ENCODE measurements at regions not wholly inside any gene's neighbourhood (a gene's known extent, or its start where the extent isn't known, plus 50 kb on each side); places are given as distances from the start of the nearest gene placed in this dataset.

DNA sequence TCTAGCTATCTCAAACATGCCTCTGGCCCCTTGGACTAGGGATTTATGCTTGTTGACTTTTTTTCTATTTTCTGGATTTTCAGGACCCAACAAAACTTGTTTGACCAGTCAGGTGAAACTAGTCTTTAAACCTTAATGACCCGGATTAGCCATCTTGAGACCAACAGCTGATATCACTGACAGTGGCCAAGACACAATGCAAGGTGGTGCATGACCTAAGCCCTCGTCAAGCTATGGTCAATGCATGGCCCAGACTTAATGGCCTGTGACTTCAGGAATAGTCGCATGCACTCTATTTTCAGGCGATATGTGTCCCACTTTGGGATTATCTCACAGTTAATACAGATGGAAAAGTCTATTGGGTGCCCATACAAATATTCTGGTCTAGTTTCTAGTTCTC is 190.4 kb downstream of the ZBTB18 start:
- Mint-ChIP-seq H3K4me1 (peaks cover 6% of the 10 kb centered on the region), H3K4me3 (no peak overlapping the region), H3K27ac (no peak overlapping the region)

GRCh38 chr1:244242446-244242845 is 191.4 kb downstream of the ZBTB18 start:
- no peaks in the 10 kb centered on the region for H4K20me1 ChIP-seq (ENCODE audit: low read depth)
- no peak overlapping the region for H3K27ac ChIP-seq
- no peaks in the 10 kb centered on the region for H3K79me2 ChIP-seq (ENCODE audit: low read depth)
- no peaks in the 10 kb centered on the region for H3K27me3 Mint-ChIP-seq (ENCODE audit: insufficient read depth, low read depth)
- no peak overlapping the region for H2AFZ ChIP-seq (replicated peaks)
- no peak for DNase-seq (ENCODE audit: low spot score)
- H3K4me3 Mint-ChIP-seq, result no peak overlapping the region
- peaks cover 6% of the 10 kb centered on the region for H3K4me1 Mint-ChIP-seq
- H3K9me3 ChIP-seq (ENCODE audit: low read depth), result no peaks in the 10 kb centered on the region
- H3F3A ChIP-seq (ENCODE audit: low read depth), result no peaks in the 10 kb centered on the region
- H3K9me3 Mint-ChIP-seq, result no peaks in the 10 kb centered on the region
- H3K4me1 ChIP-seq, result peaks cover 4% of the 10 kb centered on the region
- H3K27me3 ChIP-seq, result no peaks in the 10 kb centered on the region
- H3K27ac Mint-ChIP-seq, result peak overlapping the region; percentile 39
- no peak overlapping the region for H3K9ac ChIP-seq
- H3K36me3 ChIP-seq, result no peaks in the 10 kb centered on the region
- TF ChIP-seq EZH2phosphoT487 (IDR thresholded peaks at IDR 0.05) (no peak), EZH2 (IDR thresholded peaks at IDR 0.05) (no peak)
- TF ChIP-seq, protein P1, sequence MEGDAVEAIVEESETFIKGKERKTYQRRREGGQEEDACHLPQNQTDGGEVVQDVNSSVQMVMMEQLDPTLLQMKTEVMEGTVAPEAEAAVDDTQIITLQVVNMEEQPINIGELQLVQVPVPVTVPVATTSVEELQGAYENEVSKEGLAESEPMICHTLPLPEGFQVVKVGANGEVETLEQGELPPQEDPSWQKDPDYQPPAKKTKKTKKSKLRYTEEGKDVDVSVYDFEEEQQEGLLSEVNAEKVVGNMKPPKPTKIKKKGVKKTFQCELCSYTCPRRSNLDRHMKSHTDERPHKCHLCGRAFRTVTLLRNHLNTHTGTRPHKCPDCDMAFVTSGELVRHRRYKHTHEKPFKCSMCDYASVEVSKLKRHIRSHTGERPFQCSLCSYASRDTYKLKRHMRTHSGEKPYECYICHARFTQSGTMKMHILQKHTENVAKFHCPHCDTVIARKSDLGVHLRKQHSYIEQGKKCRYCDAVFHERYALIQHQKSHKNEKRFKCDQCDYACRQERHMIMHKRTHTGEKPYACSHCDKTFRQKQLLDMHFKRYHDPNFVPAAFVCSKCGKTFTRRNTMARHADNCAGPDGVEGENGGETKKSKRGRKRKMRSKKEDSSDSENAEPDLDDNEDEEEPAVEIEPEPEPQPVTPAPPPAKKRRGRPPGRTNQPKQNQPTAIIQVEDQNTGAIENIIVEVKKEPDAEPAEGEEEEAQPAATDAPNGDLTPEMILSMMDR (IDR thresholded peaks at IDR 0.05), result no peak
- no peak overlapping the region for H3K4me2 ChIP-seq
- no peaks in the 10 kb centered on the region for H3K36me3 Mint-ChIP-seq
- no peak overlapping the region for H3K4me3 ChIP-seq

More for the DNA sequence above, 190.4 kb downstream of the ZBTB18 start:
- no peaks in the 10 kb centered on the region for H3K36me3 Mint-ChIP-seq
- no peak overlapping the region for H3K9ac ChIP-seq
- H3K4me3 ChIP-seq, result no peak overlapping the region
- H3K4me2 ChIP-seq, result no peak overlapping the region
- peaks cover 3% of the 10 kb centered on the region for H3K27me3 Mint-ChIP-seq (ENCODE audit: insufficient read depth, low read depth)
- TF ChIP-seq, protein P1 (IDR thresholded peaks at IDR 0.05), result no peak
- TF ChIP-seq EZH2 (IDR thresholded peaks at IDR 0.05) (no peak), EZH2phosphoT487 (IDR thresholded peaks at IDR 0.05) (no peak)
- H3K9me3 Mint-ChIP-seq, result no peaks in the 10 kb centered on the region
- H4K20me1 ChIP-seq (ENCODE audit: low read depth), result no peaks in the 10 kb centered on the region
- H3K4me1 ChIP-seq, result peaks cover 4% of the 10 kb centered on the region
- no peak overlapping the region for H2AFZ ChIP-seq (replicated peaks)
- no peaks in the 10 kb centered on the region for H3K9me3 ChIP-seq (ENCODE audit: low read depth)
- no peaks in the 10 kb centered on the region for H3K27me3 ChIP-seq
- no peak for DNase-seq (ENCODE audit: low spot score)
- H3K36me3 ChIP-seq, result no peaks in the 10 kb centered on the region
- no peaks in the 10 kb centered on the region for H3K79me2 ChIP-seq (ENCODE audit: low read depth)
- no peaks in the 10 kb centered on the region for H3F3A ChIP-seq (ENCODE audit: low read depth)
- H3K27ac ChIP-seq, result no peak overlapping the region

DNA sequence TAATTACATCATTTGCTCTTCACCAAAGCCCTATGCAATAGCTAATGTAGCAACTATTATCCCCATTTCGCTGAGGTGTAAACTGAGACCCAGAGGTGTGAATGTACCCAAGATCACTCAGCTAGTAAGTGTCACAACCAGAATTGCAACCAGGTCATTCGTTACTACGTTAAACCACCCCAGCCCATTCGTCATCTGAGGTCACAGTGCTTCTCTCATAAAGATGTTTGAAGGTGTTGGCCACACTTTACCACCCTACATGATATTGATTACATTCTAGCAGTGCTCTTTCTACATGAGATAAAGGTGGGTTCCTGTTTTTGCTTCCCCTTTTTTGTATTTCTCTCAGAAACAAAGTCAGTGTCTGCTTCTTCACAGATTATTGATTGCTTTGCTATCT is 195.3 kb downstream of the ZBTB18 start:
- H3F3A ChIP-seq (ENCODE audit: low read depth), result no peaks in the 10 kb centered on the region
- no peaks in the 10 kb centered on the region for H4K20me1 ChIP-seq (ENCODE audit: low read depth)
- no peaks in the 10 kb centered on the region for H3K79me2 ChIP-seq (ENCODE audit: low read depth)
- no peak overlapping the region for H3K9ac ChIP-seq
- no peaks in the 10 kb centered on the region for H3K36me3 Mint-ChIP-seq
- no peaks in the 10 kb centered on the region for H3K27me3 Mint-ChIP-seq (ENCODE audit: insufficient read depth, low read depth)
- no peak overlapping the region for H3K4me3 ChIP-seq
- no peaks in the 10 kb centered on the region for H3K4me1 ChIP-seq
- H3K36me3 ChIP-seq, result no peaks in the 10 kb centered on the region
- TF ChIP-seq EZH2 (IDR thresholded peaks at IDR 0.05) (no peak), EZH2phosphoT487 (IDR thresholded peaks at IDR 0.05) (no peak)
- TF ChIP-seq, protein P1 (IDR thresholded peaks at IDR 0.05), result no peak
- H3K4me3 Mint-ChIP-seq, result no peak overlapping the region
- H3K4me2 ChIP-seq, result no peak overlapping the region
- H3K27me3 ChIP-seq, result no peaks in the 10 kb centered on the region
- no peak overlapping the region for H3K27ac ChIP-seq
- H2AFZ ChIP-seq (replicated peaks), result no peak overlapping the region
- H3K27ac Mint-ChIP-seq, result no peak overlapping the region
- peaks cover 6% of the 10 kb centered on the region for H3K4me1 Mint-ChIP-seq
- no peaks in the 10 kb centered on the region for H3K9me3 Mint-ChIP-seq
- H3K9me3 ChIP-seq (ENCODE audit: low read depth), result no peaks in the 10 kb centered on the region
- DNase-seq (ENCODE audit: low spot score), result no peak

Measured in neural progenitor cell (in vitro differentiated cells).